ENCODE measurements at regions not wholly inside any gene's neighbourhood (a gene's known extent, or its start where the extent isn't known, plus 50 kb on each side); places are given as distances from the start of the nearest gene placed in this dataset.

- Histone ChIP-seq H3K4me2 (ENCODE audit: insufficient read depth, low read length) (no peak overlapping the region), H3K9me3 (ENCODE audit: low read depth, low read length) (no peaks in the 10 kb centered on the region), H3K27ac (ENCODE audit: low read depth, low read length) (no peak overlapping the region), H2AFZ (ENCODE audit: low read length) (no peak overlapping the region), H3K27me3 (ENCODE audit: insufficient read depth, low read length) (peaks cover 6% of the 10 kb centered on the region), H3K36me3 (ENCODE audit: insufficient read depth, low read length) (no peaks in the 10 kb centered on the region), H4K20me1 (ENCODE audit: insufficient read depth, low read length) (no peaks in the 10 kb centered on the region), H3K79me2 (ENCODE audit: insufficient read depth, low read length) (no peaks in the 10 kb centered on the region), H3K4me1 (ENCODE audit: insufficient read depth, low read length) (no peaks in the 10 kb centered on the region), H3K4me3 (ENCODE audit: insufficient read depth, low read length) (no peak overlapping the region)
- no peak for DNase-seq (ENCODE audit: insufficient read length, low spot score, missing footprints)
- TF ChIP-seq CTCF (IDR thresholded peaks at IDR 0.05; ENCODE audit: extremely low read depth, low read depth, low read length): no peak
Observed at GRCh38 chr7:67620216-67620933, 623.7 kb downstream of the TYW1 start.

- Histone ChIP-seq H3K27me3 (ENCODE audit: insufficient read depth, low read length) (peaks cover 6% of the 10 kb centered on the region), H3K79me2 (ENCODE audit: insufficient read depth, low read length) (no peaks in the 10 kb centered on the region), H4K20me1 (ENCODE audit: insufficient read depth, low read length) (no peaks in the 10 kb centered on the region), H3K4me3 (ENCODE audit: insufficient read depth, low read length) (no peak overlapping the region), H3K9me3 (ENCODE audit: low read depth, low read length) (no peaks in the 10 kb centered on the region), H3K27ac (ENCODE audit: low read depth, low read length) (no peak overlapping the region), H2AFZ (ENCODE audit: low read length) (no peak overlapping the region), H3K36me3 (ENCODE audit: insufficient read depth, low read length) (no peaks in the 10 kb centered on the region), H3K4me2 (ENCODE audit: insufficient read depth, low read length) (no peak overlapping the region), H3K4me1 (ENCODE audit: insufficient read depth, low read length) (no peaks in the 10 kb centered on the region)
- DNase-seq (ENCODE audit: insufficient read length, low spot score, missing footprints): no peak
- TF ChIP-seq CTCF (IDR thresholded peaks at IDR 0.05; ENCODE audit: extremely low read depth, low read depth, low read length): no peak
Observed at GRCh38 chr7:67621704-67622103, 625.1 kb downstream of the TYW1 start.

- no peaks in the 10 kb centered on the region for H3K9me3 ChIP-seq (ENCODE audit: low read depth, low read length)
- H2AFZ ChIP-seq (ENCODE audit: low read length): peak overlapping the region; percentile 73
- peak; percentile 78 for DNase-seq (ENCODE audit: insufficient read length, low spot score, missing footprints)
- no peaks in the 10 kb centered on the region for H3K4me1 ChIP-seq (ENCODE audit: insufficient read depth, low read length)
- no peak overlapping the region for H3K27ac ChIP-seq (ENCODE audit: low read depth, low read length)
- no peaks in the 10 kb centered on the region for H3K79me2 ChIP-seq (ENCODE audit: insufficient read depth, low read length)
- TF ChIP-seq CTCF (IDR thresholded peaks at IDR 0.05; ENCODE audit: extremely low read depth, low read depth, low read length): peak; percentile 85
- peak overlapping the region; percentile 49 for H3K4me3 ChIP-seq (ENCODE audit: insufficient read depth, low read length)
- H3K4me2 ChIP-seq (ENCODE audit: insufficient read depth, low read length): peak overlapping the region; percentile 71
- no peaks in the 10 kb centered on the region for H4K20me1 ChIP-seq (ENCODE audit: insufficient read depth, low read length)
- peaks cover 3% of the 10 kb centered on the region for H3K27me3 ChIP-seq (ENCODE audit: insufficient read depth, low read length)
- no peaks in the 10 kb centered on the region for H3K36me3 ChIP-seq (ENCODE audit: insufficient read depth, low read length)
Observed at GRCh38 chr7:67625257-67625737, 628.7 kb downstream of the TYW1 start.

GRCh38 chr7:67631476-67631875 lies 634.8 kb downstream of the TYW1 start:
- Histone ChIP-seq H3K36me3 (ENCODE audit: insufficient read depth, low read length) (no peaks in the 10 kb centered on the region), H3K27ac (ENCODE audit: low read depth, low read length) (no peak overlapping the region), H3K27me3 (ENCODE audit: insufficient read depth, low read length) (no peaks in the 10 kb centered on the region), H3K4me3 (ENCODE audit: insufficient read depth, low read length) (no peak overlapping the region), H2AFZ (ENCODE audit: low read length) (no peak overlapping the region), H3K9me3 (ENCODE audit: low read depth, low read length) (no peaks in the 10 kb centered on the region), H3K4me2 (ENCODE audit: insufficient read depth, low read length) (no peak overlapping the region), H3K79me2 (ENCODE audit: insufficient read depth, low read length) (no peaks in the 10 kb centered on the region), H3K4me1 (ENCODE audit: insufficient read depth, low read length) (no peaks in the 10 kb centered on the region), H4K20me1 (ENCODE audit: insufficient read depth, low read length) (no peaks in the 10 kb centered on the region)
- no peak for TF ChIP-seq CTCF (IDR thresholded peaks at IDR 0.05; ENCODE audit: extremely low read depth, low read depth, low read length)
- no peak for DNase-seq (ENCODE audit: insufficient read length, low spot score, missing footprints)

All from osteoblast (primary cell).